Type B pancreatic cell (in vitro differentiated cells): ENCODE measurements at regions not wholly inside any gene's neighbourhood (a gene's known extent, or its start where the extent isn't known, plus 50 kb on each side); places are given as distances from the start of the nearest gene placed in this dataset.

Experiments
- DNase-seq: peaks from one replicate; pipeline ENCODE4 v3.0.0; 2021; ENCODE audit warnings: mixed read lengths; ENCODE audit not compliant: unreplicated experiment; ENCODE audit errors: extremely low spot score
- H3K27ac Mint-ChIP-seq: 2 replicates; pipeline ENCODE4 v1.8.0; 2021; ENCODE audit warnings: mild to moderate bottlenecking, mixed read lengths
- H3K27me3 Mint-ChIP-seq: 2 replicates; pipeline ENCODE4 v1.8.0; 2021; ENCODE audit warnings: mixed read lengths
- H3K36me3 Mint-ChIP-seq: 2 replicates; pipeline ENCODE4 v1.8.0; 2021; ENCODE audit warnings: mixed read lengths
- H3K4me1 Mint-ChIP-seq: one replicate; pipeline ENCODE4 v1.8.0; 2021; ENCODE audit warnings: mixed read lengths; ENCODE audit not compliant: unreplicated experiment
- H3K4me3 Mint-ChIP-seq: 2 replicates; pipeline ENCODE4 v1.8.0; 2021; ENCODE audit warnings: mild to moderate bottlenecking, mixed read lengths
- H3K9me3 Mint-ChIP-seq: 2 replicates; pipeline ENCODE4 v1.8.0; 2021; ENCODE audit warnings: mixed read lengths
- CTCF ChIP-seq: fragments of 200-600 bp; sonication (generic); conservative IDR thresholded peaks from 2 replicates; pipeline ENCODE4 v1.5.0; 2021; ENCODE audit warnings: antibody characterized with exemption, mild to moderate bottlenecking

DNA sequence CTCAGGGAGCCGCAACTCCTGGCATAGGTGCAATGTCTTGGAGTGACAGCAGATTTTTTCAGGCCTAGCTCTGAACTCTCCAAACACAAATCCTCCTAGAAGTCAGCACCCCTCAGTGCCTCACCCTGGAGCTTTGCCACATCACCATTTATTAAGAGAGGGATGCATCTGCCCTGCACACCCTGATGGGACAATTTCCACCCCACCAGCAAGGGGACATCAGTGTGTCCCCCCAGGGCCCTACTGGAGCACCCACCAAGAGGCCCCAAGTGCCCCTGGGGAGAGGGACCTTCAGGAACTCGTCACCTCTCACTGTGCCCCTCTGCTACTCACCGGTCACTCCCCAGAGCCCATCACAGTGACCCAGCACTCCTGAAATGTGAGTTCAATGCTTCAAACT, 144.7 kb downstream of the NDUFA10 start:
- Mint-ChIP-seq H3K36me3 (no peaks in the 10 kb centered on the region), H3K9me3 (peaks cover 6% of the 10 kb centered on the region), H3K27me3 (peaks cover 19% of the 10 kb centered on the region), H3K4me3 (no peak overlapping the region), H3K27ac (no peak overlapping the region), H3K4me1 (peaks cover 43% of the 10 kb centered on the region)
- peak; percentile 54 for DNase-seq
- TF ChIP-seq CTCF: no peak

- Mint-ChIP-seq H3K9me3 (peaks cover 2% of the 10 kb centered on the region), H3K4me3 (peak overlapping the region; percentile 16), H3K27me3 (peaks cover 19% of the 10 kb centered on the region), H3K4me1 (peaks cover 43% of the 10 kb centered on the region), H3K27ac (no peak overlapping the region), H3K36me3 (no peaks in the 10 kb centered on the region)
- no peak for TF ChIP-seq CTCF
- DNase-seq: peak; percentile 15
Observed at GRCh38 chr2:239879423-239880084, 145.6 kb downstream of the NDUFA10 start.

DNA sequence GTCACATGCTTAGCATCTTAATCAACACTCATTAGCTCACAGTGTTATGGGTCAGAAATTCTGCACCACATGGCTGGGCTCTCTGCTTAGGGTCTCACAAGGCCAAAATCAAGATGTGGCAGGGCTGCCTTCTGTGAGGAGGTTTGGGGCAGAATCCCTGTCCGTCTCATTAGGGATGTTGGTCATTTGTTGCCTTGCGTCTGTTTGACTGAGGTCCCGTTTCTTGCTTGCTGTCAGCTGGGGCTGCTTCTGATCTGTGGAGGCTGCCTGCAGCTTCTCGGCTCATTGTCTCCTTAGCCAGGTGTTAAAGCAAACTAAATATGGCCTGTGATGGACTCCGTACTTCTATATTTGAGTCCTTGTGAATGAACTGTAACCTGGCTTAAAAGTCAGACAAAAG, 146.5 kb downstream of the NDUFA10 start:
- peak; percentile 44 for DNase-seq
- Mint-ChIP-seq H3K4me1 (peaks cover 43% of the 10 kb centered on the region), H3K27ac (no peak overlapping the region), H3K27me3 (peaks cover 21% of the 10 kb centered on the region), H3K4me3 (no peak overlapping the region), H3K36me3 (no peaks in the 10 kb centered on the region), H3K9me3 (no peaks in the 10 kb centered on the region)
- no peak for TF ChIP-seq CTCF

DNA sequence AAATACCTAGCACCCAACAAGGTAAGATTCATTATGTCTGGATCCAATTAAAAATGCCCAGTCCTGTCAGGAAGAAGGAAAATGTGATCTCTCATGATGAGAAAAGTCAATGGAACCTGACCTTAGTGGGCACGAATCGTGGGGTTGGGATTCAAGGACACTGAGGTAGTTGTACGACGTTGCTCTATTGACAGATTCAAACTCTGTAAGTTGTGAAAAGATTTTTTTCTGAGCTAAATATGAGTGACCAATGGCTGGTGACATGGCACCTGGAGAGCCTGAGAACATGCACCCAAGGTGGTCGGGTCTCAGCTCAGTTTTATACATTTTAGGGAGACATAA, 148.2 kb downstream of the NDUFA10 start:
- H3K27ac Mint-ChIP-seq: no peak overlapping the region

GRCh38 chr2:239876271-239876947, 148.7 kb downstream of the NDUFA10 start:
- H3K36me3 Mint-ChIP-seq: no peaks in the 10 kb centered on the region
- H3K9me3 Mint-ChIP-seq: no peaks in the 10 kb centered on the region
- no peak overlapping the region for H3K27ac Mint-ChIP-seq
- H3K4me3 Mint-ChIP-seq: no peak overlapping the region
- H3K4me1 Mint-ChIP-seq: peaks cover 33% of the 10 kb centered on the region
- H3K27me3 Mint-ChIP-seq: peaks cover 20% of the 10 kb centered on the region
- peak; percentile 25 for DNase-seq
- no peak for TF ChIP-seq CTCF

More for the DNA sequence above, 148.2 kb downstream of the NDUFA10 start:
- peaks cover 38% of the 10 kb centered on the region for H3K4me1 Mint-ChIP-seq
- no peaks in the 10 kb centered on the region for H3K36me3 Mint-ChIP-seq
- no peak for TF ChIP-seq CTCF
- no peak for DNase-seq
- no peaks in the 10 kb centered on the region for H3K9me3 Mint-ChIP-seq
- no peak overlapping the region for H3K4me3 Mint-ChIP-seq
- H3K27me3 Mint-ChIP-seq: peaks cover 20% of the 10 kb centered on the region
